IPS-NIHi7 (cell line): ENCODE measurements at regions not wholly inside any gene's neighbourhood (a gene's known extent, or its start where the extent isn't known, plus 50 kb on each side); places are given as distances from the start of the nearest gene placed in this dataset.

Source experiments
- DNase-seq: peaks from one replicate; pipeline ENCODE4 v3.0.0; 2012; ENCODE audit warnings: mixed read lengths; ENCODE audit errors: extremely low spot score

DNA sequence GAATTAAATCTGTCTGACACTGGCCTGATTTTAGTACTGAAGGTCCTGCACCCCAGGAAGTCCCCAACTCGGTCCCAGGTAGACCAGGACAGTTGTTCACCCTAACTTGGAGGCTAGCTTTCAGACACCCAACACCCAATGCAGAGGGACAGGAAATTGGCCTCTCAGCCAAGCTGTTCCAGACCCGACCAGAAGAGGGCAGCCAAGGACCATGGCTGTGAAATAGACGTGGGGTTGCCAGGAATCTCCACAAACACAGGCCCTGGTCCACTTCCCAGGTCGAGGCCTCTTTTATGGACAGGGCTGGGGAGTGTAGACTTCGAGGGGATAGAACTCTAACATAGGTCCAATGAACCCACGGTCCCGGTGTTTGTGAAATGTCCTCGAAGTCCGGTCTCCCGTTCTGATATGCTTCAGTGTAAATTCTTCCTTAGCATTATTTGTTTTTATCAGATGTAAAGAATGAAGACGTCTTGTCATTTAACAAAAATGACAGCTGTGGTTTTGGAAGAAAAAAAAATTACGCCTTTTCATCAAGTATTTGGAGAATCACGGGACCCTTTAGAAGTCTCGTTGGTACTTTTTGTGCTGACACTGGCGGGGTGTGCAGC, 260.3 kb upstream of the ADAMTS16 start:
- DNase-seq = peak; percentile 90

DNA sequence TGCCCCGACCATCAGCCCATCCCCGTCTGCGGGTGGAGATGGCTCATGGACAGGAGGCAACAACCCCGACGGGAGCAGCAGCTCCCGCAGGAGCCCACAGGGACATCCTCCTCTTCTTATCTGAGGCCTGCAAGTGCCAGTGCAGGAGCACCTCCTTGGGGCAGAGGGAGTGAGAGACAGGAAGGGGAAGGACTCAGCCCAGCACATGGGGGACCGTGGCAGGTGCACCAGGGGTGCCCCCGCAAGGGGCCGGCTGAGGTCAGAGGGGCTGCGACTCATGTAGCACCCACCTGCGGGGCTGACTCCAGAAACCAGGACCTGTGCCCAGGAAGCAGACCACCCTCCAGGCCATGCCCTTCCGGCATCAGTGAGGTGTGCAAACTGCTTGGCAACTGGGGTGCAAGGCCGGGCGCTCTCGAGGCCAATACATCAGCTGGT, 259.8 kb upstream of the ADAMTS16 start:
- DNase-seq = peak; percentile 22

DNA sequence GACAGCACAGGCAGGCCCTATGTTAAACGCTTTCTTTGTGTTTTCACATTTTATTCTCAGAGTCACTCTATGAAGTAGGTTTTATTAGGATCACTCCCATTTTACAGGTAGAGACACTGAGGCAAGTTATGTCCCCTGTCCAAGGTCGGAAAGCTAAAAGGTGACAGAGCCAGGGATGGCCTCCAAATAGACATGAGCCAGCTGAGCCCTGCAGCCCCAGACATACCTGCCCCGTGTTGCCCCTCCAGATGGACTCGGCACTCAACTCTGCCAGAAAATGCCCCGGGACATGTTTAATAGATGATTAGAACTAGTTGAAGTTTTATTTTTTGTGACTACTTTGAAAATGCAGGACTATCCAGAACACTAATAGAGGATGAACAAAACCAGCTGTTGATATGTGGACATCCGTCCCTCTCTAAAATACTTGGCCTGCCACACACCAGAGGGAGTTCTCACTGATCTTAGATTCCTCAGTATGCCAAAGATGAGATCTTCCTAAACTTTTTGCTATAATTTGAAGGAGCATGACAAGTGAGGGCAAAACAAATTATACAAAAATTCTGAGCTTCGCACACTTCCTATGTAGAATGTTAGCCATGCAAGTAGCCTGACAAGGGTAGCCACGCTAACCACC, 258.6 kb upstream of the ADAMTS16 start:
- DNase-seq = no peak

DNA sequence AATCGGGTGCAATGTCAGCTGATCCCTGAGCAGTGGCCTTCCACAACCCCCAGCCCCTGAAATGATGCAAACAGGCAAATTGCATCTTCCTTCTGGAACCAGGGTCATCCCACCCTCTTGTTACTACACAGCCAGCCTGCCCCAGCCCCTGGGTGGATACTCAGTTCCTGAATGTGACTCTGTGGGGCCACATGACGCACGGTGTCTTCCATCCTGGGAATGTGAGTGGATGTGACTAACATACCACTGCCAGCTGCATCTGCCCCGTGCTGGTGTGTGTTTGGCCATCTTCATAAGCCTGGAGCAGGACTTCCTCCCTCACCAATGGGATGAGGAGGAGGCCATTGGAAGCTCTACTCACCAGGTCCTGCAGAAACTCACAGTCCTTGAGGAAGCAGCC, 257.9 kb upstream of the ADAMTS16 start:
- DNase-seq = no peak

DNA sequence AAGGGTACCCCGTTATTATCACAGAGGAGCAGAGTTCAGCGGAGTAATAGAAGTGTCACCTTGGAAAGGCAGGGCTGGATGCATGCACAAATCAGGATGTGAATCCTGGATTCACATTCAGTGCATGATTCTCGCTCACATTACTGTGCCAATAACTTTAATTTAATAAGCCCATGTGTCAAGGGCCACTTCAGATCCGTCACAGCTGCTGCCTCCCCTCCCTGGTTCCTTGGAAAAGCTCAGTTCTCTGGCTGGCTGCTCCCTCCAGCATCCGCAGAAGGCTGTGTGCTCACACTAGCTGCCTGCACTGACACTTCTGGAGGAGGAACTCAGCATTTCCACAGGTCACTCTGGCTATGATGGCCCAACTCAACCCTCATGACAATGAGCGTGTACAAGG, 256.8 kb upstream of the ADAMTS16 start:
- no peak for DNase-seq

DNA sequence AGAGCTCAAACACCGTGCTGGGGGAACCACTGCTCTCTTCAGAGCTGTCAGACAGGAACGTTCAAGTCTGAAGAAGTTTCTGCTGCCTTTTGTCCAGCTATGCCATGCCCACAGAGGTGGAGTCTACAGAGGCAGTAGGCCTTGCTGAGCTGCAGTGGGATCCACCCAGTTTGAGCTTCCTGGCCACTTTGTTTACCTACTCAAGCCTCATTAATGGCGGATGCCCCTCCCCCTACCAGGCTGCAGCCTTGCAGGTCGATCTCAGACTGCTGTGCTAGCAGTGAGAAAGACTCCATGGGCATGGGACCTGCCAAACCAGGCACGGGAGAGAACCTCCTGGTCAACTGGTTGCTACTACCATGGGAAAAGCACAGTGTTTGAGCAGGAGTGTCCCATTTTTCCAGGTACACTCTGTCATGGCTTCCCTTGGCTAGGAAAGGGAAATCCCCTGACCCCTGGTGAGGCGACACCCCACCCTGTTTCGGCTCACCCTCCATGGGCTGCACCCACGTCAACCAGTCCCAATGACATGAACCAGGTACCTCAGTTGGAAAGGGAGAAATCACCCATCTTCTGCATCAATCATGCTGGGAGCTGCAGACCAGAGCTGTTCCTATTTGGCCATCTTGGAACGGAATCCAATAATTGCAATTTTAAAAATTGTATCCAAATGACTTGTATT, 246.9 kb upstream of the ADAMTS16 start:
- DNase-seq = no peak

DNA sequence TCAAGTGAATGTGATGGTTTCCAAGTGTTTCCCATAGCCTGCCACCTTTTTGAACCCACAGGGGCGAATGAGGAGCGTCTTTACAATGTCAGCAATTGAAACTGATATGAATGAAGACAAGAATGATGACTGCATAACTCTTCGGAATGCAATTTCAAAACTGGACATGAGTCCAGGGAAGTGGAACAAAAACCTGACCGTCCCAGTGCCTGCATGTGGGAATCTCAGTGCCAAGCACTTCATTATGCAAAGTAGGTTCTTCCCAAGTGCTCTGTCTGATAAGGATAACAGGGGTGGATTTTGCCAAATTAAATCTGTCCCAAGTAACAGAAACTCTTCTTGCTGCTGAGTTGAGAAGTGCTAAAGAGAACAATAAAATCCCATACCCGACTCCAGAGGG, 243.8 kb upstream of the ADAMTS16 start:
- DNase-seq = no peak

DNA sequence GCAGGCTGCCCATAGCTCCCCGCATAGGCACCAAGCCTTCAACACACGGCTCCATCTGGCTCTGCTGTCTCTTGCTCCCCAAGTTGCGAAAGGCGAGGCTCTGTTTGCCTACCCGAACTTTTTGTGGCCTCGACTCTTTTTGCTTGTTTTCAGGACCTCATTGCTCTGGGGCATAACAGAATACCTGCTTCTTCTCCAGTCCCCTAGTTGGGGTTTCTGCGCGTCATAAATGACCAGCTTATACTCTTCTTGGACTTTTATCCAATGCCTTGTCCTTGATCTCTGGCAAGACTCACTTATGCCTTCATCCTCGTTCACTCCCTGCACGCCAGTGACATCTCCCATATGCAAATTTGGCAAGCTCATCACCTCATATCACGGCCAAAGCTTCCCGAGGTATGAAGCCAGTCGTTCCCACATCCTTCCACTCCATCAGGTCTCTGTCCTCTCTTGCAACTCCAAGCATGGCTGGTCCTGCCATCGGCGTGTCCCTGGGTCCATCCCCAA, 238.8 kb upstream of the ADAMTS16 start:
- DNase-seq = no peak

DNA sequence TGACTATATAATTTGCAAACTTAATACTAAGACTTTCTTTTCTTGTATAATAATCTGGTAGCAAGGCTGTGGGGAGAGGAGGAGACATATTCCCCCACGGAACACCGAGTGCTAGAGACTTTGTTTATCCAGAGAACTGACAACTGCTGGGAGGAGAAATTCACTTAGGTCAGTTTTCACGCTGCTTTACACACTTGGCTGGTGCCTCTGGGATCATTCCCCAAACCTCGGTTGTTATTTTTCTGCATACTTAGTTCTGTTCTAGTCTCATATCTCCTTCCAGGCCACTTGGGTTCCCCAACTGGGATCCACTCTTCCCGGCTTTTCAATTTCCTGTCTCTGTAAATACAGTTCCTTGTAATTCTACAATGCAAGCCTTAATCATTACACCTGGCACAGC, 238.2 kb upstream of the ADAMTS16 start:
- no peak for DNase-seq

- peak; percentile 36 for DNase-seq
These were observed 234.2 kb upstream of the ADAMTS16 start for GRCh38 chr5:4905674-4906520.

- DNase-seq = no peak
These were observed 233.3 kb upstream of the ADAMTS16 start for GRCh38 chr5:4906786-4907185.

DNA sequence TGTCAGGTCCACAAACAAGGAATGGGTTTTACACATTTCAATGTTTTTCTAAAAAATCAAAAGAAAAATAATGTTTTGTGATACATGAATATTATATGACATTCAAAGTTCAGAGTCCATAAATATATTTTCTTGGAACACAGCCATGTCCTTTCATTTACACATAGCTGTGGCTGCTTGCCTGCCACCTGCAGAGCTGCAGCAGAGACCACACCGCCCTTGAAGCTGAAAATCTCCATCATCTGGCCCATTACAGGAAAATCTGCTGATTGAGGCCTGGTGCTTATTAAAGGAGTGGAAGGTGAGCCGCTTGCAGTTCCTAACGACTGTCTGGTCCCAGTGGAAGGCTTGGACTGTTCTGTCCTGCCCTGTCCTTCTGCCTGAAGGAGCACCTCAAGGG, 232.6 kb upstream of the ADAMTS16 start:
- no peak for DNase-seq

- no peak for DNase-seq
These were observed 231.0 kb upstream of the ADAMTS16 start for GRCh38 chr5:4909086-4909485.

DNA sequence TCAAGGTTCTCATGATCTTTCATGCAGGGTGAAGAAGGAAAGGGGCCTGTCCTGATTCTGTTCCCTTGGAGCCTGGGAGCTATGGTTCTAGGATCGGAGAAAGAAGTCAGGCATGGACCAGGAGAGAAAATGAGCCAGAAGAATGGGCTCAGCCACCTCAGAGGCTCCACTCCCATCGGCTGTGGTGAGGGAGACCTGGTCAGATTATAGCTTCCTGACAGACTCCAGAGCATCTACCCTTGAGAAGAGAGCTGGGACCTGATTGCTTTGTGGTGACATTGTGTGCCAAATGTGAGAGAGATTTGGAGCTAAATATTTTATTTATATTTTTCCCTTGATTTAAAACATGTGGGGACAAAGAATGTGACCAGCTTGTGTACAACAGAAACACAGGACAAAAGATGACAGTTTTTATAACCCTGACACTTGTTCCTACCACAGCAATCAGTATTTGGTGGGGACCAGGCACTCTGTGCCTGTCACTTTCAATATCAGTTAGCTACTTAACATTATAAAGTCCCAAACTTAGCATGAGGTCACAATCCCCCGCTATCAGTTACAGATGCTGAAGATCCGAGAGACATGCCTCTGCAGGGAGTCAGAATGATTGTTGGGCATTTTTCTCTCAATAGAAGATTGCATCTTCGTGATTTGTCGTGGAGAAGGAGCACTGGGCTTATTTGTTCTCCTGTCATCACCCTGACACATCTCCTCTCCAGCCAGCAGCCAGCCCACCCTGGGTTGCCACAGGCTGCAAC, 228.3 kb upstream of the ADAMTS16 start:
- DNase-seq = no peak

DNA sequence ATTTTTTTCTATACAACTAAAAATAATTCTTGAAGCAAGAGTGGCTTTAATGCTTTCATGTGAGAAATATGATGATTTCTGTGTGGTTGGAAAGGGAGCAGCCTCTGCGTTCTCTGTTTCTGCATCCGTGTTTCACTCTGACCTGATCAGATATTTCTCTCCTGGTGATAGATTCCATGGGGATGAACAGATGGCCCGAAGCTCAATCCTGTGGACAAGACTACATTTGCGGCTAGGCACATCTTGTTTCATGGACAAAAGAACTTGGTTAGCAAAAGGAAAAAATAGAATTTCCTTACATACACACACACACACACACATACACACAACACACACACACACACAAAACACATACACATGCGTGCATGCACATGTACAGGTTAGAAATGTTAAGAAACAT, 218.2 kb upstream of the ADAMTS16 start:
- no peak for DNase-seq

- DNase-seq = no peak
These were observed 215.6 kb upstream of the ADAMTS16 start for GRCh38 chr5:4924577-4924976.

GRCh38 chr5:4927097-4927496, 213.0 kb upstream of the ADAMTS16 start:
- no peak for DNase-seq

GRCh38 chr5:4928409-4928808, 211.7 kb upstream of the ADAMTS16 start:
- no peak for DNase-seq

GRCh38 chr5:4929092-4929655, 211.0 kb upstream of the ADAMTS16 start:
- DNase-seq = no peak

DNA sequence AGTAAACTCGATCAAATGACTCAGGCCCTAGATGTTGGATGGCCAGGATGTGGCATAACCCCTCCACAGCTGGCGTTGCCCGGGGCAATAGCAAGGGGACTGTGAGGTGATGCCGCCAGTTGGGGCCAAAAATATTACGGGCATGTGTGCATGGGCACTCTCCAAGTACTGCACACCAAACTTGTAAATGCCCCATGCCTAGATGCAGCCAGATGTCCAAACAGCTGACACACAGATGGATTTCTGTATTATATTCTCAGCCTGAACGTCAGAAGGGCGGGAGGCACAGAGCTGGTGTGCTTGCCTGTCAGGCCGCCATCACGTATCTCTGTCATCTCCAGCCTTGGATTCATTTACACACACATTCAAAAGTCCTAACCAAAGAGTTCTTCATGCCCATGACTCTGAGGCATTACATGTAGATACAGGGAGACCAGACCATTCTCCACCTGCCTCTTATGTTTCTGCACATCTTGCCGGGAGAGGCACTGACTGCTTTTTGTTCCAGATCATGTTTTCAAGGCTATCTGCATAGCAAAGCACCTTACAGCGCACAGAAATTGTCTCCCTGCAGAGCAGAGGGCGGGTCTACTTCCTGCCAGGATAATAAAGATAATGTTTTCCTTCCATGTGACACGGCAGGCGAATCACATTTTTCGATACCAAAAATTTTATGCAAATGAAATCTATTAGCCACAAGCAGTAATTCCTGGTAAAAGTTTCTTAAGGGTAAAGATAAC, 200.9 kb upstream of the ADAMTS16 start:
- DNase-seq = no peak
